ENCODE measurements at regions not wholly inside any gene's neighbourhood (a gene's known extent, or its start where the extent isn't known, plus 50 kb on each side); places are given as distances from the start of the nearest gene placed in this dataset.

- no peaks in the 10 kb centered on the region for H3K36me3 ChIP-seq (ENCODE audit: low read depth, low read length)
- no peak overlapping the region for H3K27ac ChIP-seq (ENCODE audit: low read length)
- H3K4me3 ChIP-seq (ENCODE audit: low read length) = no peak overlapping the region
- H3K27me3 ChIP-seq (ENCODE audit: low read length) = no peaks in the 10 kb centered on the region
- H3K9ac ChIP-seq (ENCODE audit: low read length) = no peak overlapping the region
- no peaks in the 10 kb centered on the region for H3K9me3 ChIP-seq (ENCODE audit: low read length)
- ATAC-seq (no peak), DNase-seq (no peak)
- ChIA-PET CTCF (no interaction called here), POLR2A (ENCODE audit: unreplicated experiment) (no interaction called here)
- TF ChIP-seq CTCF (conservative IDR thresholded peaks at IDR 0.05; ENCODE audit: low read depth, low read length) = no peak
- BruUV-seq (replicated peaks) = no TSS peak
- no peaks in the 10 kb centered on the region for H3K9me2 ChIP-seq (replicated peaks; ENCODE audit: low read length)
- intact Hi-C loops (cut with micrococcal nuclease) = no loop called here
- H4K20me1 ChIP-seq (ENCODE audit: low read length) = no peaks in the 10 kb centered on the region
- no peak overlapping the region for H3K4me2 ChIP-seq (ENCODE audit: low read length)
- H3F3A ChIP-seq (ENCODE audit: low read length, unreplicated experiment) = no peaks in the 10 kb centered on the region
- H3K4me1 ChIP-seq (ENCODE audit: insufficient read depth, low read length) = no peaks in the 10 kb centered on the region
- H2AFZ ChIP-seq (ENCODE audit: low read length) = no peak overlapping the region
- no peaks in the 10 kb centered on the region for H3K79me2 ChIP-seq (ENCODE audit: low read length)
These were observed 211.0 kb upstream of the EMCN start for GRCh38 chr4:100728861-100729260.

- intact Hi-C loops (cut with micrococcal nuclease) = no loop called here
- Histone ChIP-seq H3K4me1 (ENCODE audit: insufficient read depth, low read length) (no peaks in the 10 kb centered on the region), H3K4me3 (ENCODE audit: low read length) (no peak overlapping the region), H3K27ac (ENCODE audit: low read length) (no peak overlapping the region), H3K4me2 (ENCODE audit: low read length) (no peak overlapping the region), H3K9me2 (replicated peaks; ENCODE audit: low read length) (no peaks in the 10 kb centered on the region), H3K36me3 (ENCODE audit: low read depth, low read length) (no peaks in the 10 kb centered on the region), H3K27me3 (ENCODE audit: low read length) (no peaks in the 10 kb centered on the region), H3K79me2 (ENCODE audit: low read length) (no peaks in the 10 kb centered on the region), H2AFZ (ENCODE audit: low read length) (no peak overlapping the region), H3K9ac (ENCODE audit: low read length) (no peak overlapping the region), H3K9me3 (ENCODE audit: low read length) (no peaks in the 10 kb centered on the region), H4K20me1 (ENCODE audit: low read length) (no peaks in the 10 kb centered on the region), H3F3A (ENCODE audit: low read length, unreplicated experiment) (no peaks in the 10 kb centered on the region)
- ChIA-PET CTCF (no interaction called here), POLR2A (ENCODE audit: unreplicated experiment) (no interaction called here)
- TF ChIP-seq EZH2 (IDR thresholded peaks at IDR 0.05; ENCODE audit: low read length, unreplicated experiment) (no peak), EZH2phosphoT487 (IDR thresholded peaks at IDR 0.05; ENCODE audit: borderline replicate concordance, low read length) (no peak), CTCF (conservative IDR thresholded peaks at IDR 0.05; ENCODE audit: low read depth, low read length) (no peak)
- DNase-seq (no peak), ATAC-seq (no peak)
- no TSS peak for BruUV-seq (replicated peaks)
These were observed 205.1 kb upstream of the EMCN start for GRCh38 chr4:100722866-100723459.

- no peaks in the 10 kb centered on the region for H3K4me1 ChIP-seq (ENCODE audit: insufficient read depth, low read length)
- ChIA-PET POLR2A (ENCODE audit: unreplicated experiment) (no interaction called here), CTCF (no interaction called here)
- no peaks in the 10 kb centered on the region for H3F3A ChIP-seq (ENCODE audit: low read length, unreplicated experiment)
- no peaks in the 10 kb centered on the region for H3K9me2 ChIP-seq (replicated peaks; ENCODE audit: low read length)
- H3K27ac ChIP-seq (ENCODE audit: low read length) = no peak overlapping the region
- BruUV-seq (replicated peaks) = no TSS peak
- H3K9me3 ChIP-seq (ENCODE audit: low read length) = no peaks in the 10 kb centered on the region
- ATAC-seq = no peak
- no peak overlapping the region for H3K4me3 ChIP-seq (ENCODE audit: low read length)
- H3K9ac ChIP-seq (ENCODE audit: low read length) = no peak overlapping the region
- H3K79me2 ChIP-seq (ENCODE audit: low read length) = no peaks in the 10 kb centered on the region
- intact Hi-C loops (cut with micrococcal nuclease) = no loop called here
- no peak for DNase-seq
- no peaks in the 10 kb centered on the region for H4K20me1 ChIP-seq (ENCODE audit: low read length)
- H3K36me3 ChIP-seq (ENCODE audit: low read depth, low read length) = no peaks in the 10 kb centered on the region
- no peaks in the 10 kb centered on the region for H3K27me3 ChIP-seq (ENCODE audit: low read length)
- no peak overlapping the region for H3K4me2 ChIP-seq (ENCODE audit: low read length)
- H2AFZ ChIP-seq (ENCODE audit: low read length) = no peak overlapping the region
- no peak for TF ChIP-seq EZH2phosphoT487 (IDR thresholded peaks at IDR 0.05; ENCODE audit: borderline replicate concordance, low read length)
- TF ChIP-seq CTCF (conservative IDR thresholded peaks at IDR 0.05; ENCODE audit: low read depth, low read length) = no peak
- TF ChIP-seq EZH2 (IDR thresholded peaks at IDR 0.05; ENCODE audit: low read length, unreplicated experiment) = no peak
These were observed 204.3 kb upstream of the EMCN start for GRCh38 chr4:100722133-100722532.
